ENCODE measurements at regions not wholly inside any gene's neighbourhood (a gene's known extent, or its start where the extent isn't known, plus 50 kb on each side); places are given as distances from the start of the nearest gene placed in this dataset.

- DNase-seq: no peak
These were observed 614.6 kb downstream of the TBC1D22A start for GRCh38 chr22:47376901-47377505.

DNA sequence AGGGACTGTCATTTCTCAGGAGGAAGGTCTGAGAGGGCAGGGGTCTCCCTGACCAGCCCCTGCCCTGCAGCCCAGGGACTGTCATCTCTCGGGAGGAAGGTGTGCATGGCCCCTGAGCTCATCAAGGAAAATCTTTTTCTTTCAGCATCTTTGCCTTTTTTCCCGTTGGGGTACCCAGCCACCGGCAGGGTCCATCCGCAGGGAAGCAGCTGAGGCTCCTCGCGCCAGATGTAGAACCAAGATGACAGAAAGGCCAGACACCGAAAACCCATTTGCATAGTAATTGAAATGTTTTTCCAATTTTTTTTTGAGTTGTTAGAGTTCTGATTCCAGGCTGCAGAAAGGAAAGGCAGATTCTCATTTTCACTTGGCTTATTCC, 613.9 kb downstream of the TBC1D22A start:
- DNase-seq: no peak

DNA sequence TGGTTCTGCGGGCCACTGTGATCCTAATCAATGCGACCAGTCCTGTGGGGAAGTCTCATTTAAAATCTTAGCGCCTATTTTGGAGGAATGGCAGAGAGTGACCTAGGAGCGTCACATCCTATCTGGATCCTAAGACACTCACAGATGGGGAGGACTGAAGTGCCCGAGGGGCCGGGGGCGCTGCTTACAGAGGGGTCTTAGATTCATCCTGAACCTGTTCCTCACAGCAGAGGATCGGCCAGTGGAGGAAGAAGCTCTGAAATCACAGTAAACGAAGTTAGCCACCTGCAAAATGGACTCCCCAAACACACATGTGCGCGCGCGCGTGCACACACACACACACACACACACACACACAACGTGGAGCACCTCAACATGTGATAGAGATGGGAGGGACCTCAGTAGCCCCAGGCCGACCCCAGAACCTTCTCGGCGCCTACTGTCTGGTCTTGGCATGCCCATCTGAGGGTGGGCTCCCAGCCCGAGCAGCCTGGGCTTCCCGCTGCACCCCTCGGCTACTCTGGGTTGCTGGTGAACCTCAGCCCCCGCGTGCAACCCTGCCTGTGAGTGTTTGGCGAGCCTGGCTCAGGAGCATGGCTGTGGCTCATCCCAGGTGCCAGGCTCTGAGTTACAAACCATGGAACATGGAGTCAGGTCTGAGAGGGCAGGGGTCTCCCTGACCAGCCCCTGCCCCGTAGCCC, 613.3 kb downstream of the TBC1D22A start:
- DNase-seq: no peak

GRCh38 chr22:47374901-47375575, 612.6 kb downstream of the TBC1D22A start:
- DNase-seq: no peak

DNA sequence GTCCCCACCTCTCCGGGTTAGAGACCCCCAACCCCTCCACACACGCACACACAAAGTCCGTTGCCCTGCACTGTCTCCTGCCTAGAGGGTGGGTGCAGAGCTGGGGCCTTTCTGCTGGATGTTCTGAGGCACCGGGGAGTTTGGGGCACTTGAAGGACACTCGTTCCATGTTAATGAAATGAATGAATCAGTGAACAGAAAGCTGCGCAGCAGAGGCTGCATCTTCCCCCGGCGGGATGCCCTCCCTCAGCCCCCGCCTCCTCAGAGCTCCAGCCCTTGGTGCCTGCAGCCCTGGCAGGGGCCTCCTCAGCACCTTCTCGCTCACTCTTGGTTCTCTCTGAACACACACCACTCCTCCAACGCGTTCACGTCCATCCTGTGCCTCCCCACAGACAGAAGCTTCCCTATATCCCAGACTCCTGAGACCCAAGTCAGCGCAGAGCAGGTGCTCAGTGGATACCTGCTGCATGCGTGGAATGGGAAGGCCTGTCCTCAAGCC, 611.9 kb downstream of the TBC1D22A start:
- no peak for DNase-seq

- no peak for DNase-seq
These were observed 611.3 kb downstream of the TBC1D22A start for GRCh38 chr22:47373648-47374272.

DNA sequence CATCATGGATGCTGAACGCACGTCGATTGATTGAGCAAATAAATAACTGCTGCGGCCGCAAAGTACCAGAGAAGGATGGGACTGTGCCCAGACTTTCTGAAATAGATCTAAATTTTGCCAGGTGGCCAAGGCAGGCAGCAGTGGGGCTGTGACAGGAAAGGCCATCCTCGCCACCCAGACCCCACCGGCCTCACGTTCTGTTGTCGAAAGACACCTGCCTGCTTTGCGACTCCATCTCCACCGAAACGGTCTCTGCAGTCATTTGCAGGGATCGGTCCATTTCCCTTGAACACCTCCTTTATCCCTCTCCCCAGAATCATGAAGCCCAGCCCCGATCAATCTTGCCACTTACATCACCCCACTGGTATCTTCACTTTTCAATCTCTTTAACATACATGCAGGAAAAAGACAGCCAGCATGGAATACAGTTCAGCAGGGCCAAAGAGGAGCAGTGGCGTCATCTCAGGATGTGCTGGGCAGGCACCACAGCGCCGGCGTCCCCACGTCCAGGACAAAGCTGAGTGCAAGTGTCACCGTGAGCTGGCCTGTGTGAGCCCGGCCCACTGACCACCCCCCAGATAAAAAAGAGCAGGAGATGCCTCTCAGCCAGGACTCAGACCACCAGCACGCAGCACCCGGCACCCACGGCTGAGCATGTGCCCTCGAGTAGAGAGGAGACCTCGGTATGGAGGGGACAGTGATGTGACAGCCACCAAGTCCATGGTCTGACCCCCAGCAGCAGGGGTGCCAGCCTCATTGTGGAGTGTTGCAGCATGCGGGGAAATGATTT, 610.3 kb downstream of the TBC1D22A start:
- DNase-seq: no peak

DNA sequence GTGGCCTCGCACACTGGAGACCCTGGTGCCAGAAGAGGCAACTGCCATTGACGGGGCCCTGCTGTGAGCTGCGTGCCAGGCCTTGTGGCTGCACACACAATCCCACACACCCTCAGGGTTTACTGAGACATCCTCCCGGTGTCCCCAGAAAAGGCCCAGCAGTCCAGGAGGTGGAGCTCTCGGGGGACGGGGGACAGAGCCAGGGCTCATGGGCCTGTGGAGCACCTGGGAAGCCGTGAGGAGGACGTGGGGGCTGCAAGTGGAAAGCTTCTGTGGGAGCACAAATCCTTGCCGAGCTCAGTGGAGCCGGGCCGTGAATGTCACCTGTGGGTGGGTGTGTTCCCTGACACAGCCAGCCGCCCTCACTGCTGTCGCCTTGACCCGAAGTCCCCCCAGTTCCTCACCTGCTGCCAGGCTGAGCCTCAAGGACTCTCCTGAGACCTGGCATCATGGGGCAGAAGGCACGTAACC, 609.7 kb downstream of the TBC1D22A start:
- DNase-seq: no peak

DNA sequence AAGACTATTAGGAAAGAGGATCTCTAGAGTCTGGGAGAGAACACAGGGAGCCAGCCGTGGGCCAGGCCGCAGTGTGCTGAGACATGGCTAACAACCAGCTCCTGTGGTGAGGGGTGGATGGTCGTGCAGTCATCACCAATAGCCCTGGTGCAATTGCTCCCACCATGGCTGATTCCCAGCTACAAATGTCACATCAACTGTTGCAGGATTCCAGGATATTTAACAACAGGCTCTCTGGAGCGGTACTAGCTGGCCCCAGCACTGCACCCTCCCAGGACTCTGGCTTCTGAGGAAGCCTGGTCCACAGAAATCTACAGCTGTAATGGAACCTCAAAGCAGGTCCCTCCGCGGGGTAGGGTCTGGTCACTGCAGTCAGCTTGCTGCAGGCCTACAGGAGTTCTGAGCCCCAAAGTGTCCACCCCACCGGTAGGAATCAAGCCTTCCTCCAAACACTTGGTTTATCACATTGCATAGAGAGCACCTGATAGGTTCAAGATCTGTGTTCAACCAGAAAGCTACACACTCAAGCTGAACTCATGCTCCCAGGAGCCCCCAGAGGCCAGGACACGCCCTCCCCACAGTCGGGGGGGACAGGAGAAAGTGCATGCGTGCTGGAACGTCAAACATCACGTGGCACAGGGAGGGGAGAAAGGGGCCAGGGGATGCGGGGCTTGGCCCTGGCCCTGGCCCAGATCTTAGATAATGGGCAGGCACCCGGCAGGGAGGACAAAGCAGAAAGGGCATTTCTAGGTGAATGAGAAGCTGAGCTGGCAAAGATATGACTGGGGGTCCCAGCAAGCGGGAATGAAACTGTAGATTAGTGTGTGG, 609.0 kb downstream of the TBC1D22A start:
- no peak for DNase-seq

GRCh38 chr22:47370448-47371262, 608.2 kb downstream of the TBC1D22A start:
- no peak for DNase-seq

DNA sequence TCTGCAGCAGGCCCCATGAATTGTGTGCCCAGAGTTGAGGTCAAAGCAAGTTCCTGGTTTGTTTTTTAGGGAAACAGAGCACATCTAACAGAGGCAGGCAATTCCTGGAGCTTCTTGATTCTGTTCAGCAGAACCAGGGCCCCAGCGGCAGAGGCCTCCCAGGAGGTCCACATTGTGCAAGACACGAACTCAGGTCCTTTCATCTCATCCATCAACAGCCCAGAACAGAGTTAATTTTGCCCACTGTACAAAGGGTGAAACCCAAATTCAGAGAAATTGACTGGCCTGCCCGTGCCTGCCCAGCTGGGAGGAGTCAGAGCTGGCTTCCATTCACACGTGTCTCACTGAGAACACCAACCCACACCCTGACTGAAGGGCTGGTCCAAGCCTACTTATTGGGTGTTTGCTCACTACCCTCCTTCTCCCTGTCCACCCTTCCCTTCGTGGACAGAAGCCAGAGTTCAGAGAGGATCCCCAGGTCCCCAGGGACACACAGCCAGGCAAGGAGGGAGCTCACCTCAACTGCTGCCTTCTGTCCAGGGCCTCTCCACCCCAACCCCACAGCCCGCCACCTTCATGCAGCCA, 607.1 kb downstream of the TBC1D22A start:
- no peak for DNase-seq

GRCh38 chr22:47369020-47369419, 606.6 kb downstream of the TBC1D22A start:
- DNase-seq: no peak

GRCh38 chr22:47367993-47368945, 605.8 kb downstream of the TBC1D22A start:
- DNase-seq: no peak

DNA sequence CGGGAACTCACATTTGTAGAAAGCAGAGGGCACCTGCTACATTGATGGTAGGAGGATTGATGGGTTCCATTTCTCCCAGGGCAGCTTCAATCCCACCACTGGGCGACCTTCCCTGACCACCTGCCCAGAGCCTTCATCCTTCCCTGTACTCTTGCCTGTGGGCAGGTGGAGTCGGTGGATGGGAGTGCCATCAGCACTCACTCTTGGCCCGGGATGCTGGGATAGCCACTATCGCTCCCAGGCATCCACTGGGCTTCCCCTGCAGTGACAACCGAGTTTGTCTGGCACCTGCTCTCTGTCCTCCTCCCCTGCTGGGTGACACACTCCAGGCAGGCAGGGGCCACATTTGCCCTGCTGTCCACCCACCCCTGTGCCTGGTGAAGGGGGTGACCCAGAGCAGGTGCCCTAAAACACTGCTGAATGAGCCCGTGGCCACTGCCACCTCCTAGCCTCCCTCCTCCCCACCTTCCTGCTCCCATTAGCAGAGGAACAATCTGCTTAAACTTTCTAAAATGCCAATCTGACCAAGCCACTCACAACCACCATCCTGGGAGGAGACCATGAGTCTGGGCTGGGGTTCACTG, 604.7 kb downstream of the TBC1D22A start:
- no peak for DNase-seq

- no peak for DNase-seq
These were observed 603.7 kb downstream of the TBC1D22A start for GRCh38 chr22:47366026-47366767.

GRCh38 chr22:47361247-47361646, 598.8 kb downstream of the TBC1D22A start:
- no peak for DNase-seq

DNA sequence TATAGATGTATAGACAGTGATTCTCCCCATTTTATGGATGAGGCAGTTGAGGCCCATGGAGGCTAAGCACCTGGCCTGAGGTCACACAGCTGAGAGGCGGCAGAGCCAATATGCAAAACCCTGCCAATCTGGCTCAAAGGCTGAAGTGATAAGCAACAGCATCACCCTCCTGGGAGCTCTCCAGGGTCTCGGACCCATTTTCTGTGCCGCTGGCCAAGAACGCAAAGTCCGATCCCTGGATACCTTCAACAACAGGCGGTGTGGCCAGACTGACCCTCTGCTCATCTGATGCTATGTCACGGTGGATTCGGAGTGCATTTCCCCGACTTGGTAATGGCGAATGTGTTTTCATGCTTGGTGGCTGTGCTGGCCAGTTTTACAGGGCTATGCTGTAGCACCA, 595.0 kb downstream of the TBC1D22A start:
- DNase-seq: no peak

DNA sequence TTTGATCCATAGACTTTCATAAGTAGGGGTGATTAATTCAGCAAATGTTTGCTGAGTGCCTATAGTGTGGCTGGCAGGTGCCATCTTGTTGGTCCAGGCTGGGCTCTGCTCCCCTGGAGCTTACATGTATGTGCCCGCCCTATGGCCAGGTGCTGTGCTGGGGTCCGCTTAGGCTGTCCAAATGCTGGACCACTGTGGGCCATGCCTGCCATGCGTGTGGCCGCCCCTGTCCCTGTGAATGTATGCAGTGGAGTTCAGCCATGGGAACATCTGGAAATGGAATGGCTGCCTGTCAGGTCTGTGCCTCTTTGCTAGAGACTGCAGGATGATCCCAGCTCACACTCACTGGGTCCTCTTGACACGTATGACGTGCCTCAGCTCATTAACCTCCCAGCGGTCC, 594.6 kb downstream of the TBC1D22A start:
- DNase-seq: no peak
